PC-3 (cell line): ENCODE measurements at regions not wholly inside any gene's neighbourhood (a gene's known extent, or its start where the extent isn't known, plus 50 kb on each side); places are given as distances from the start of the nearest gene placed in this dataset.

Experiments
- CTCF ChIP-seq: fragments of 300-600 bp; sonication (generic); conservative IDR thresholded peaks from 2 replicates; pipeline ENCODE4 v1.5.1; 2017; ENCODE audit warnings: antibody characterized with exemption, low read depth, mild to moderate bottlenecking, low read length
- EZH2 ChIP-seq: fragments of 300-600 bp; sonication (generic); IDR thresholded peaks from one replicate; pipeline ENCODE4 v1.6.1; 2017; ENCODE audit warnings: antibody characterized with exemption, mild to moderate bottlenecking, low read length; ENCODE audit not compliant: unreplicated experiment

GRCh38 chr4:110963662-110964280, 340.9 kb upstream of the PITX2 start:
- TF ChIP-seq CTCF (no peak), EZH2 (no peak)
